Activated T-helper 2 cell treated with anti-CD3 and anti-CD28 coated beads, Interferon-gamma antibody, Interleukin-2, Interleukin-4, amounts not matched to agents 10 μg/mL and 5 μg/mL and 100 μg/mL, durations not matched to agents 14 hours and 24 hours and 36 hours (primary cell): ENCODE measurements at regions not wholly inside any gene's neighbourhood (a gene's known extent, or its start where the extent isn't known, plus 50 kb on each side); places are given as distances from the start of the nearest gene placed in this dataset.

Source experiments
- DNase-seq: peaks from one replicate; pipeline ENCODE4 v3.0.0; 2021; ENCODE audit warnings: low spot score
- H3K27ac Mint-ChIP-seq: one replicate; pipeline ENCODE4 v1.8.0; 2021; ENCODE audit warnings: mixed read lengths
- H3K27me3 Mint-ChIP-seq: one replicate; pipeline ENCODE4 v1.8.0; 2021; ENCODE audit warnings: low read depth, mixed read lengths
- H3K36me3 Mint-ChIP-seq: one replicate; pipeline ENCODE4 v1.8.0; 2021; ENCODE audit warnings: low read depth, mixed read lengths
- H3K4me1 Mint-ChIP-seq: one replicate; pipeline ENCODE4 v1.8.0; 2021; ENCODE audit warnings: low read depth, mixed read lengths
- H3K4me3 Mint-ChIP-seq: one replicate; pipeline ENCODE4 v1.8.0; 2021; ENCODE audit warnings: low read depth, mild to moderate bottlenecking, moderate library complexity, mixed read lengths
- H3K9me3 Mint-ChIP-seq: one replicate; pipeline ENCODE4 v1.8.0; 2021; ENCODE audit warnings: mixed read lengths
- intact Hi-C: fragments of 100-400 bp; cut with micrococcal nuclease; formaldehyde crosslinking; loops from one replicate; pipeline ENCODE4 v1.15.1; 2023

DNA sequence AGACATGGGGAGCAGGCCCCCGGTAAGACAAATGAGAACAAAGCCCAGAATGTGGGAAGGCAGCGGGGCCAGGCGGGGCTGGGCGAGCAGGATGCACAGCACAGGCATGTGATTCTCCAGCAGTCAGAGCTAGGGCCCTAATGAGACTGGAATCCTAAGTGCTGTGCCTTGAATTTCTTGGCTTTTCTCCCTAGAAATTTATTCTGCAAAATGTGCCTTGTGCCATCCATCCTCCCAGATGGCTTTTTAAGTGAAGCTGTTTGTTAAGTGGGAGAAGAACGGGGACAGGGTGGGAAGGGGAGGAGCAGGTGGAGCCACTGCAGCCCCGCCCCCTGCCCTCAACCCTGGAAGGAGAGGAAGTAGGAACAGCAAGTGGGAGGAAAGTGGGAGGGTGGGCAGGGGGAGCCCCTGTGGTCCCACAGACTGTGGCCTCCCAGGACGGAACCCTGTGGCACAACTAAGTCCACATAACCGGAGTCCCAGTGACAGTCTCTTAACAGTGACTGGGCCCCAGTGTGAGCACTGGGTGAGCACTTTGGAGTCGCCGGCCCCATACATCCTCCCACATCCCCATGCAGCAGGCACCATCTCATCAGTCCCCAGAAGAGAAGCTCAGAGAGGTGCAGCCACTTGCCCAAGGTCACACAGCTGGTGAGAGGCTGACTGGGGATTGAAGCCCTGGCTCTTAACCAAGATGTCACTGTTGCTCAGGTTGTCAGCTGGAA, 216.9 kb downstream of the MATN1 start:
- Mint-ChIP-seq H3K36me3 (no peaks in the 10 kb centered on the region), H3K27ac (no peak overlapping the region), H3K9me3 (peaks cover under 1% of the 10 kb centered on the region), H3K27me3 (no peaks in the 10 kb centered on the region), H3K4me3 (no peak overlapping the region), H3K4me1 (no peaks in the 10 kb centered on the region)
- intact Hi-C loops = no loop called here
- DNase-seq = no peak

DNA sequence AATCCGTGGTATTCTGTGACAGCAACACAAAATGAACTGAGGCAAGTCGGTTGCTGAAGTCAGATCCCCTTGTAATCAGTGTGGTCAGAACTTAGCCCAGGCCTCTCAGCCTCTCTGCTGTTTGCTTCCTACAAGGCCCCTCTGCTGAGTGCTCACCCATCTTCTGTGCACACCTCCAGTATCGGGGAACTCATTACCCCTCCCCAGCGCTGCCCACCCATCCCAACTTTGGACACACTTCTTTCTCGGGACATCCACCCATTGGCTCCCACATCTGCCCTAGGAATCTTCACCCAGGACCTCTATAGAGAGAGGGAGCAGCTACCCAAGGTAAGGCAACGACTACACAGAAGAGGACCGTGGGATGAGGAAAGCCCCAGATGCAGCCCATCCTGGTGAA, 217.5 kb downstream of the MATN1 start:
- Mint-ChIP-seq H3K4me1 (no peaks in the 10 kb centered on the region), H3K36me3 (no peaks in the 10 kb centered on the region), H3K4me3 (no peak overlapping the region), H3K27me3 (no peaks in the 10 kb centered on the region), H3K27ac (no peak overlapping the region), H3K9me3 (peaks cover 5% of the 10 kb centered on the region)
- intact Hi-C loops = no loop called here
- no peak for DNase-seq

DNA sequence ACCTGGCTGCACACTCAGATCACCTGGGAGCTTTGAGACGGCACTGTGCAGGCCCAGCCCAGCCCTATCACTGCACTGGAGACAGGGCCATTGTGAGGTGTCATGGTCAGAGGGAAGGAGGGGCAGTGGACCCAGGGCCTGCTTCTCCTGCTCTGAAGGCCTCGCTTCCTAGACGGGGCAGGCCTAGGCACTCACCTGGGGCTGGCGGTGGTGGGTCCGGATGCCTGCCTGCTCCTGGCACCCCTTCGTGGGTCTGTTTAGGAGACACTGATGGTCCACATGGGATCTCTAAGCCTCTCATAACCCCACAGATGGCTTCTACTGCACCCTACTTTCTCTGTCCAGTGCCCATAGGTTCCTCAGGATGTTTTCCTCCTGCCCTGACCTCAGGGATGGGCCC, 230.9 kb downstream of the MATN1 start:
- Mint-ChIP-seq H3K27me3 (no peaks in the 10 kb centered on the region), H3K36me3 (no peaks in the 10 kb centered on the region), H3K9me3 (peaks cover 7% of the 10 kb centered on the region), H3K4me3 (no peak overlapping the region), H3K27ac (no peak overlapping the region), H3K4me1 (no peaks in the 10 kb centered on the region)
- DNase-seq = no peak
- intact Hi-C loops = no loop called here

DNA sequence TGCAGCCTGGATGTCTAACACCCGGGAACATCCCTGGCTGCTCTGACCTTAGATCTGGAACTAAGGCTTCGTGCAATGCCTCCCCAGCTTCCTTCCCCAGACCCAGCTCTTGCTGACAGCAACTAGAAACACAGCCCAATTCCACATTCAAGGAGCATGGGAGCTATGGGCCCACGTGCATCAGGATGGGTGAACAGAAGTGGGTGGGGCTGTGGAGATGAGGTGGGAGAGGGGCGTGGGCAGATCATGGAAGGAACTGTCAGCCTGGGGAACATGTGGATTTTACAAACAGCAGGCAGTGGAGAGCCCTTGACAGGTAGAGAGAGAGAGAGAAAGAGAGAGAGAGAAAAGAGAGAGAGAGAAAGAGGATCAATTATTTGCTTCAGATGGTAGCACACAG, 231.6 kb downstream of the MATN1 start:
- intact Hi-C loops = no loop called here
- H3K9me3 Mint-ChIP-seq = peaks cover 7% of the 10 kb centered on the region
- no peak overlapping the region for H3K4me3 Mint-ChIP-seq
- no peaks in the 10 kb centered on the region for H3K27me3 Mint-ChIP-seq
- H3K4me1 Mint-ChIP-seq = no peaks in the 10 kb centered on the region
- DNase-seq = no peak
- H3K27ac Mint-ChIP-seq = no peak overlapping the region
- no peaks in the 10 kb centered on the region for H3K36me3 Mint-ChIP-seq

DNA sequence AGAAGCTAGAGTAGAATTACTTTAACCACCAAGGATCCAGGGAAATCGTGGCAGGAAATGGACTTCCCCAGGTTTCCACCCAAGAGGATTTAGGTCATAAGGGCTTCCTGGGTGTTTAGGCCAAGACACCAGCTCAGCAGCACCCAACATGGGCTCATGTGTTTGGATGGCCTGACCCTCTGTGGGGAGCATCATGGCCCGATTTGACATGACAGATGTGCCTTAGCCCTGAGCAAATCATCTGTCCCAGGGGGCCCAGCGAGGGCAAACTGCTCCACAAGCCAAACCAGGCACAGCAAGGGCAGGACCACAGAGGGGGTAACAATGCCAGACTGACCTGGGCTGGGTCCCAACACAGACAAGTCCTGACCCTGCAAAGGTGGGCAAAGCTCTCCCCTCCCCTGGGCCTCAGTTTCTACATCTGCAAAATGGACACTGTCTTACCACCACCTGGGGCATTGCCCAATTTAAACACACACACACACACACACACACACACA, 232.8 kb downstream of the MATN1 start:
- Mint-ChIP-seq H3K27ac (no peak overlapping the region), H3K9me3 (no peaks in the 10 kb centered on the region), H3K36me3 (no peaks in the 10 kb centered on the region), H3K4me3 (no peak overlapping the region), H3K4me1 (no peaks in the 10 kb centered on the region), H3K27me3 (no peaks in the 10 kb centered on the region)
- intact Hi-C loops = no loop called here
- DNase-seq = no peak

DNA sequence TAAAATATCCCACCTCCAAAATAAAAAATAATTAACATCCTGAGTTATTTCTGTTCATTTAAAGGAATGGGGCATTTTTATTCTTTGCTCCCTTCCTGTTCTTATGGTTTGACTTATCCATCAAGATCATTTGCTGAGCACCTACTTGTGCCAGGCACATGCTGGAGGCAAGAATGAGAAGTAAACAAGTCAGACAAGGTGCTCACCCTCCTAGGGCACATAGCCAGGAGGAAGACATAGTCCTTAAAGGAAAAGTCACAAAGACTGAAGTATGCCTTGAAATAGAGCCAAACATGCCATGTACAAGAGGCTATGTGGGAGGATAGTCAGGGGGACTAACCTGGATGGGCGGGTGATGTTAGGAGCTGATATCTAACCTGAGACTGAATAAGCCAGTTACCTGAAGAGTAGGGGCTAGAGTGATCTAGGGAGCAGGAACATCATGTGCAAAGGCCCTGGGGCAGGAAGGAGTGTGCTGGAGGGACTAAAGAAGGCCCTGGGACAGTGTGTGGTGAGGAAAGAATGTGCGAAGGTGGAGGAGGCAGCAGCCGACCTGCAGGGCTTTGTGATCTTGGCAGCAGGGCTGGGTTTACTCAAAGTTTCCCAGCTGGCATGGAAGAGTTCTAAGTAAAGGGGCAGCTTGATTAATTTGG, 233.5 kb downstream of the MATN1 start:
- no peak overlapping the region for H3K27ac Mint-ChIP-seq
- H3K4me3 Mint-ChIP-seq = no peak overlapping the region
- no peaks in the 10 kb centered on the region for H3K9me3 Mint-ChIP-seq
- H3K4me1 Mint-ChIP-seq = no peaks in the 10 kb centered on the region
- H3K36me3 Mint-ChIP-seq = no peaks in the 10 kb centered on the region
- intact Hi-C loops = no loop called here
- no peaks in the 10 kb centered on the region for H3K27me3 Mint-ChIP-seq
- no peak for DNase-seq

DNA sequence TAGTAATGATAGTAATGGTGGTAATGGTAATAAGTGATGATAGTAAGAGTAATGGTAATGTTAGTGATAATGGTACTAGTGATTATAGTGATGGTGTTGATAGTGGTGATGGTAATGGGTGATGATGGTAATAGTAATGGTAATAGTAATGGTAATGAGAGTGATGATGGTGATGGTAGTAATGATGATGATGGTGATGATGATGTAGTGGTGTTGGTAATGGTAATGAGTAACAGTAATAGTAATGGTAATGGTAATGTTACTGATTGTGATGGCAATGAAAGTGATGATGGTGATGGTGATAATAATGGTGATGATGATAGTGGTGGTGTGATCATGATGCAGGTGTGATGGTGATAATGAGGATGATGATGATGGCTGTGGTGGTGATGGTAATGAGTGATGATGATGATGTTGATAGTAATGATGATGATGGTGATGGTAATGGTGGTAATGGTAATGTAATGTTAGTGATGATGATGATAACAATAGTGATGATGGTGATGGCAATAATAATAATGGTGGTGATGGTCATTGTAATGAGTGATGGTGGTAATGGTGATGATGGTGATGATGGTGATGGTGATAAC, 235.0 kb downstream of the MATN1 start:
- H3K4me3 Mint-ChIP-seq = no peak overlapping the region
- H3K9me3 Mint-ChIP-seq = peaks cover 1% of the 10 kb centered on the region
- no peak for DNase-seq
- intact Hi-C loops = no loop called here
- H3K27me3 Mint-ChIP-seq = no peaks in the 10 kb centered on the region
- no peaks in the 10 kb centered on the region for H3K36me3 Mint-ChIP-seq
- H3K4me1 Mint-ChIP-seq = no peaks in the 10 kb centered on the region
- H3K27ac Mint-ChIP-seq = no peak overlapping the region

DNA sequence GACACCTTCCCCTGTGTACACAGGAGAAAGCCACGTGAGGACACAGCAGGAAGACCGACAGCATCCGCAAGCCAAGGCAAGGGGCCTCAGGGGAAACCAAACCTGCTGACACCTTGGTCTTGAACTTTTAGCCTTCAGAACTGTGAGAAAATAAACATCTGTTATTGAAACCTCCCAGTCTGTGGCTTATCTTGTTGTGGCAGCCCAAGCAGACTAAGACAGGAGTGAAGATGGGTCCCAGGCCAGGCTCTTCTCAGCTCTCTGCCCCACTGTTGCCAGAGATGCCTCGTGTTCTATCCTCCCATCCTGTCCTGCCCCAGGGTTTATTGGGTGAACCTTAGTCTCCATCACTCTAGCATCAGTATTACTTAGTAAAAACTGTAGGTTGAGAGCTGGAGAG, 236.3 kb downstream of the MATN1 start:
- H3K4me1 Mint-ChIP-seq = no peaks in the 10 kb centered on the region

DNA sequence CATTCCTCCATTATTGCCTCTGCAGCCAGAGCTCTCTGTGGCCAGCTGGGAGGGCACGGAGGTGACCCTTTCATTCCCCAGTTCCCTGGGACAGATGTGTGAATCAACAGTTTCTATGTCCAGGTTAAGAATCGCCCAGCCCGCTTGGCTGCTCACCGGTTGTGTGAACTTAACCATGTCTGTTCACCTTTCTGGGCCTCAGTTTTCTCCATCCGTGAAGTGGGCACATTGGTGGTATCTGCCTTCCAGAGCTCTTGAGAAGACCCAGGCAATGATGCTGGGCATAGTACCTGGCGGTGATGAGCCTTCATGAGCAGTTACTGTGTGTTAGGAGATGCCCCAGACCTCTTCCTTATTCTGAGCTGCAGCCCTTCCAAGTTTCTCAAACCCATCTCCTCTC, 238.3 kb downstream of the MATN1 start:
- DNase-seq = no peak
- Mint-ChIP-seq H3K27ac (no peak overlapping the region), H3K9me3 (peaks cover 18% of the 10 kb centered on the region), H3K27me3 (no peaks in the 10 kb centered on the region), H3K4me3 (no peak overlapping the region), H3K4me1 (no peaks in the 10 kb centered on the region), H3K36me3 (no peaks in the 10 kb centered on the region)
- intact Hi-C loops = no loop called here

More for the DNA sequence above, 236.3 kb downstream of the MATN1 start:
- Mint-ChIP-seq H3K9me3 (peaks cover 5% of the 10 kb centered on the region), H3K36me3 (no peaks in the 10 kb centered on the region), H3K4me3 (no peak overlapping the region), H3K27me3 (no peaks in the 10 kb centered on the region), H3K27ac (no peak overlapping the region)
- intact Hi-C loops = no loop called here
- no peak for DNase-seq

DNA sequence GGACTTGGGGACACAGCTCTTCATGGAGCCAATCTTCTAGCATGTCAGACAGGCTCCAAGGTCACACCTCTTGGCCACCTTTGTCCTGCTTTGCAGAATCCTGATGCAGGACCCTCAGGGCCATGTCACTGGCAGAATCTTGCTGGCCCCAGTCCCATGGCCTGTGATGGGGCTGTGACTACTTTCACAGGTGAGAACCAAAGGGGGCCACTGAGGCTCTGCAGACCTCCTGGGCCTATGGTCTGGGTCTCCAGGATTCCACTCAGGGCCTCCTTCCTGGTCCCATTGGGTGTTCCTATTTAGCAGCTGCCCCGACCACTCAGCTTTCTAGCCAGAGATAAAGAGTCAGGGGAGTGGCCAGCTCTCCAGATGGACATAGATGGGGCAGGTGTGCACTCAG, 238.7 kb downstream of the MATN1 start:
- H3K27ac Mint-ChIP-seq = no peak overlapping the region
- H3K4me1 Mint-ChIP-seq = no peaks in the 10 kb centered on the region
- H3K36me3 Mint-ChIP-seq = no peaks in the 10 kb centered on the region
- intact Hi-C loops = no loop called here
- H3K4me3 Mint-ChIP-seq = no peak overlapping the region
- DNase-seq = no peak
- H3K27me3 Mint-ChIP-seq = no peaks in the 10 kb centered on the region
- H3K9me3 Mint-ChIP-seq = peaks cover 18% of the 10 kb centered on the region

DNA sequence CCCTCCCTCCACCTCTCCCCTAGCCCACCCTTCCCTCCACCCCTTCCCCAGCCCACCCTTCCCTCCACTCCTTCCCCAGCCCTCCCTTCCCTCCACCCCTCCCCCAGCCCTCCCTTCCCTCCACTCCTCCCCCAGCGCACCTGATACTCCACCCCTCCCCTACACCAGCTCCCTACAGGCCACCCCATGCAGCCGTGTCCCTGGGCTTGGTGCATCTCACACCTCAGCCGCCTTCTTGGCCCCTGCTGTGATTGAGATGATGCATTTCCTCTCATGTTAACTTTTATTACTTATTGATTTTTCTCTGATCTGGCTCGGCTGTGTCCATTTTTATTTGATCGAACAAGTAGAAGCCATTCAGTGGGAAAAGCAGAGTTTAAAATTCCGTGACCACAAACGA, 243.8 kb downstream of the MATN1 start:
- Mint-ChIP-seq H3K27ac (no peak overlapping the region), H3K36me3 (no peaks in the 10 kb centered on the region), H3K9me3 (peaks cover 18% of the 10 kb centered on the region), H3K4me3 (no peak overlapping the region), H3K27me3 (no peaks in the 10 kb centered on the region), H3K4me1 (no peaks in the 10 kb centered on the region)
- intact Hi-C loops = no loop called here
- no peak for DNase-seq

DNA sequence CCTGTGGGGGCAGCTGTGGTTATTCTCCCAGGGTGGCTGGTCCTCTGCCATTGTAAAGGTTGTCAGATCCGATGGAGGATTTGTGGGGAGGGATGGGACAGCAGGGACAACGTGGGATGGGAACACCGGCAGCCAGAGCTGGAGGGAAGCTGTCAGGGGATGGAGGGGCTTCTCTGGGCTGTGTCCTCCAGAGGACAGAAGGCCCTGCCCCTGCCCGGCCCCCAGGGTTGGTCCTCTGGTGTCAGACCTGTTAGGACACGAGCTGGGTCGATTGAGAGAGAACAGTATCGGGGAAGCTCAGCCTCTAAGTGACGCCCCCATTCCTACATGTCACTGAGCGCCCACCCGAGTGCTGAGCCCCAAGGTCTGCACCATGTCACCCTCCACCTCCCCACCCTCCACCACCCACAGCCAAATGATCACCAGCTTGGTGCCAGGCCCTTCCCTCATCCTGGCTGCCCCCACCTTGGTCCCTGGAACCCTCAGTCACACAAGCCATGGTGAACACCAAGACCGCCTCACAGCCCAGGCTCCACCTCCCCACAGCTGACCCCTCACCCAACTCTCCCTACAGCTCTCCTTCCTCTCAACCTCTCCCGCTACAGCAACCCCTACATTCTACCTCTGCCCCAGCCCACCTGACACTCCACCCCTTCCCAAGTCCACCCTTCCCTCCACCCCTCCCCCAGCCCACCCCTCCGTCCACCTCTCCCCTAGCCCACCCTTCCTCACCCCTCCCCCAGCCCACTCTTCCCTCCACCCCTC, 244.4 kb downstream of the MATN1 start:
- Mint-ChIP-seq H3K27ac (no peak overlapping the region), H3K36me3 (no peaks in the 10 kb centered on the region), H3K9me3 (peaks cover 18% of the 10 kb centered on the region), H3K4me1 (no peaks in the 10 kb centered on the region), H3K27me3 (no peaks in the 10 kb centered on the region), H3K4me3 (no peak overlapping the region)
- DNase-seq = no peak
- intact Hi-C loops = no loop called here

DNA sequence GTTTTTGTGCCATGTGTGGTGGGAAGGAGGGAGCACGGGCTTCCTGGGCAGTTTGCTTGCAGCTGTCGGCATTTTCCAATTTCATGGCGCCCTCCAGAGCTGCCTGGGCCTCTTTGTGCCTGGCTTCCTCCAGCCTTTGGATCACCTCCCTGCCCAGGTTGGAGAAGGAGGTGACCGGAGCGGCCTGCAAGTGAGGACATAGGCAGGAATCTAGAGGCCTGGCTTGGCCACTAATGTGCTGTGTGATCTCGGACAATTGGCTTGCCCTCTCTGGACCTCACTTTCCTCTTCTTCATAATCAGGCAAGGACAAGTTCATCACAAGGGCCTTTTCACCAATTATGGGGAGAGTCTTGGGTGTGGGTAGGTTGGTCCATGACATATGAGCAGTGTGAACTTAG, 245.1 kb downstream of the MATN1 start:
- intact Hi-C loops = no loop called here
- H3K4me1 Mint-ChIP-seq = no peaks in the 10 kb centered on the region
- no peaks in the 10 kb centered on the region for H3K36me3 Mint-ChIP-seq
- no peak for DNase-seq
- H3K27me3 Mint-ChIP-seq = no peaks in the 10 kb centered on the region
- no peak overlapping the region for H3K4me3 Mint-ChIP-seq
- peaks cover 16% of the 10 kb centered on the region for H3K9me3 Mint-ChIP-seq
- H3K27ac Mint-ChIP-seq = no peak overlapping the region
